ENCODE measurements at regions not wholly inside any gene's neighbourhood (a gene's known extent, or its start where the extent isn't known, plus 50 kb on each side); places are given as distances from the start of the nearest gene placed in this dataset.

DNA sequence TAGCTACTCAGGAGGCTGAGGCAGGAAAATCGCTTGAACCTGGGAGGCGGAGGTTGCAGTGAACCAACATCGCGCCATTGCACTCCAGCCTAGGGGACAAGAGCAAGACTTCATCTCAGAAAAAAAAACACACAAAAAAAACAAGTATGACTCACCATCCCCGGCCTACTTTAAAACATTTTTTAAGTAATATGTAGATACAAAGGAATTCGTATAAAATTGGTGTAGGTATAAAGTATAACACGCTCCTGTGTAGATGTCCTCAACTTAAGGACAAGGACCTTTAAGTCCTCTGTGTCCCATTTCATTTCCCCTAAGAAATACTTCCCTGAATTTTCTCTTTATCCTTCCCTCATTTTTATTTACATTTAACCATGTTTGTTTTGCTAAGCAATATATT lies 73.4 kb upstream of the PKN2 start:
- H3K9me3 ChIP-seq (replicated peaks in 1 of 2; ENCODE audit: control insufficient read depth in 1 of 2, insufficient read depth in 1 of 2, low read length in 2 of 2) = no peaks in the 10 kb centered on the region
- no peak overlapping the region for H2AFZ ChIP-seq (ENCODE audit: insufficient read depth, low read depth, low read length, poor library complexity, severe bottlenecking)
- H3K79me2 ChIP-seq (ENCODE audit: insufficient read depth, low read length) = no peaks in the 10 kb centered on the region
- H3K9me3 Mint-ChIP-seq = peaks cover 0 to 3% (median 0%) of the 10 kb centered on the region in 7 donors
- no peaks in the 10 kb centered on the region for H3K4me1 ChIP-seq (ENCODE audit: control insufficient read depth in 1 of 2, insufficient read depth in 2 of 2, low read length in 2 of 2)
- no peaks in the 10 kb centered on the region for H4K20me1 ChIP-seq (ENCODE audit: insufficient read depth, low read length)
- no peak overlapping the region for H3K4me2 ChIP-seq (replicated peaks; ENCODE audit: extremely low read depth, low read length, poor library complexity, severe bottlenecking)
- no peaks in the 10 kb centered on the region for H3K36me3 Mint-ChIP-seq
- H3K4me1 Mint-ChIP-seq = no peaks in the 10 kb centered on the region
- TF ChIP-seq, protein P1, sequence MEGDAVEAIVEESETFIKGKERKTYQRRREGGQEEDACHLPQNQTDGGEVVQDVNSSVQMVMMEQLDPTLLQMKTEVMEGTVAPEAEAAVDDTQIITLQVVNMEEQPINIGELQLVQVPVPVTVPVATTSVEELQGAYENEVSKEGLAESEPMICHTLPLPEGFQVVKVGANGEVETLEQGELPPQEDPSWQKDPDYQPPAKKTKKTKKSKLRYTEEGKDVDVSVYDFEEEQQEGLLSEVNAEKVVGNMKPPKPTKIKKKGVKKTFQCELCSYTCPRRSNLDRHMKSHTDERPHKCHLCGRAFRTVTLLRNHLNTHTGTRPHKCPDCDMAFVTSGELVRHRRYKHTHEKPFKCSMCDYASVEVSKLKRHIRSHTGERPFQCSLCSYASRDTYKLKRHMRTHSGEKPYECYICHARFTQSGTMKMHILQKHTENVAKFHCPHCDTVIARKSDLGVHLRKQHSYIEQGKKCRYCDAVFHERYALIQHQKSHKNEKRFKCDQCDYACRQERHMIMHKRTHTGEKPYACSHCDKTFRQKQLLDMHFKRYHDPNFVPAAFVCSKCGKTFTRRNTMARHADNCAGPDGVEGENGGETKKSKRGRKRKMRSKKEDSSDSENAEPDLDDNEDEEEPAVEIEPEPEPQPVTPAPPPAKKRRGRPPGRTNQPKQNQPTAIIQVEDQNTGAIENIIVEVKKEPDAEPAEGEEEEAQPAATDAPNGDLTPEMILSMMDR (IDR thresholded peaks at IDR 0.05) = no peak
- H3K27ac ChIP-seq (ENCODE audit: low read depth in 1 of 2, low read length in 2 of 2) = no peak overlapping the region
- no peaks in the 10 kb centered on the region for H3K27me3 ChIP-seq (ENCODE audit: control insufficient read depth in 2 of 2, insufficient read depth in 2 of 2, low read length in 2 of 2)
- DNase-seq = no peak
- H3K27me3 Mint-ChIP-seq (ENCODE audit: low read depth in 3 of 3) = peaks cover 0 to 2% (median 2%) of the 10 kb centered on the region in 3 donors
- H3K36me3 ChIP-seq (replicated peaks in 1 of 2; ENCODE audit: control insufficient read depth in 1 of 2, insufficient read depth in 2 of 2, low read length in 2 of 2) = no peaks in the 10 kb centered on the region
- no peak overlapping the region for H3K9ac ChIP-seq (ENCODE audit: insufficient read depth, low read length, poor library complexity, severe bottlenecking)
- intact Hi-C loops (cut with micrococcal nuclease) = no loop called here
- H3K4me3 ChIP-seq (replicated peaks in 1 of 3; ENCODE audit: low read depth in 2 of 3, low read length in 3 of 3) = no peak overlapping the region
- no peak overlapping the region for H3K4me3 Mint-ChIP-seq
- WGBS (ENCODE audit: insufficient coverage) = 95% methylated on average over 4 of the region's 7 CpGs
- H3K27ac Mint-ChIP-seq = no peak overlapping the region

DNA sequence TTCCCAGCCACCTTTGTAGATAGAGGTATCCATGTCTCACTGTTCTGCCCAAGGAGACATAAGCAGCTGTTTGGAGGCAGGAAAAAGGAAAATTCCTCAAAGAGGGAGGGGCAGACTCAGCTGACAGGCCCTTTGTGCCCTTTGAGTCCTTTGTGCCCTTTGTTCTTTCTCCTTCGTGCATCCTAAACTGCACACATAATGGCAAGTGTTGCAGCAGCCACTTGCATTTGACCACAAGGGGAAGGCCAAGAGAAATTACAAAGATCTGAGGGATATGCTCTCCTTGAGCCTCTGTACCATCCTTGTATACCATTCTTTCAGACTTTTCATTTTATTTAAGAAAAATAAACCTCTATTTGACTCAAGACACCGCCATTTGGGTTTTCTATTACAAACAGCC lies 71.8 kb upstream of the PKN2 start:
- no peaks in the 10 kb centered on the region for H3K79me2 ChIP-seq (ENCODE audit: insufficient read depth, low read length)
- no peaks in the 10 kb centered on the region for H3K4me1 ChIP-seq (ENCODE audit: control insufficient read depth in 1 of 2, insufficient read depth in 2 of 2, low read length in 2 of 2)
- no peak overlapping the region for H3K27ac ChIP-seq (ENCODE audit: low read depth in 1 of 2, low read length in 2 of 2)
- DNase-seq = no peak
- H3K36me3 ChIP-seq (replicated peaks in 1 of 2; ENCODE audit: control insufficient read depth in 1 of 2, insufficient read depth in 2 of 2, low read length in 2 of 2) = no peaks in the 10 kb centered on the region
- no peaks in the 10 kb centered on the region for H3K4me1 Mint-ChIP-seq
- H3K4me3 ChIP-seq (replicated peaks in 1 of 3; ENCODE audit: low read depth in 2 of 3, low read length in 3 of 3) = no peak overlapping the region
- H3K9me3 Mint-ChIP-seq = peaks cover 0 to 7% (median 2%) of the 10 kb centered on the region in 7 donors
- no peak overlapping the region for H3K27ac Mint-ChIP-seq
- no peak overlapping the region for H3K9ac ChIP-seq (ENCODE audit: insufficient read depth, low read length, poor library complexity, severe bottlenecking)
- no peak overlapping the region for H2AFZ ChIP-seq (ENCODE audit: insufficient read depth, low read depth, low read length, poor library complexity, severe bottlenecking)
- H4K20me1 ChIP-seq (ENCODE audit: insufficient read depth, low read length) = no peaks in the 10 kb centered on the region
- H3K9me3 ChIP-seq (replicated peaks in 1 of 2; ENCODE audit: control insufficient read depth in 1 of 2, insufficient read depth in 1 of 2, low read length in 2 of 2) = peaks cover 0 to 3% of the 10 kb centered on the region in 2 donors
- WGBS (ENCODE audit: insufficient coverage) = 93% methylated on average over 2 of the region's 2 CpGs
- H3K4me2 ChIP-seq (replicated peaks; ENCODE audit: extremely low read depth, low read length, poor library complexity, severe bottlenecking) = no peak overlapping the region
- H3K27me3 Mint-ChIP-seq (ENCODE audit: low read depth in 3 of 3) = peaks cover 0 to 2% (median 1%) of the 10 kb centered on the region in 3 donors
- intact Hi-C loops (cut with micrococcal nuclease) = no loop called here
- H3K4me3 Mint-ChIP-seq = no peak overlapping the region
- no peaks in the 10 kb centered on the region for H3K36me3 Mint-ChIP-seq
- H3K27me3 ChIP-seq (ENCODE audit: control insufficient read depth in 2 of 2, insufficient read depth in 2 of 2, low read length in 2 of 2) = no peaks in the 10 kb centered on the region
- TF ChIP-seq, protein P1 (IDR thresholded peaks at IDR 0.05) = no peak

All from CD14-positive monocyte (primary cell).